Esophagus squamous epithelium (tissue), 5 donors: ENCODE measurements at regions not wholly inside any gene's neighbourhood (a gene's known extent, or its start where the extent isn't known, plus 50 kb on each side); places are given as distances from the start of the nearest gene placed in this dataset.
A peak's percentile ranks its signal among the peaks of the same experiment; 100 is the strongest.

Experiments
- DNase-seq: peaks from one replicate; lab custom pipeline; 2025; lab: John Stamatoyannopoulos, UW
- H3K27ac ChIP-seq, 4 donors: fragments of 200-600 bp; sonication (generic); one replicate each; pipeline ENCODE4 v1.5.1; 2016 to 2019; ENCODE audit warnings: mild to moderate bottlenecking in 1 of 4
- H3K27me3 ChIP-seq, 4 donors: fragments of 200-600 bp; sonication (generic); 1 replicate in 3 of 4; 2 replicates in 1 of 4; pipeline versions ENCODE4 v1.5.1 to v1.6.0; 2017 to 2021; ENCODE audit warnings: antibody characterized with exemption in 1 of 4
- H3K36me3 ChIP-seq, 3 donors: fragments of 200-600 bp; sonication (generic); one replicate each; pipeline ENCODE4 v1.5.1; 2016 to 2019
- H3K4me1 ChIP-seq, 3 donors: fragments of 200-600 bp; sonication (generic); one replicate each; pipeline ENCODE4 v1.5.1; 2017 to 2019
- H3K4me3 ChIP-seq, 4 donors: fragments of 200-600 bp; sonication (generic); 1 replicate in 3 of 4; 2 replicates in 1 of 4; pipeline ENCODE4 v1.5.1; 2016 to 2019; ENCODE audit warnings: mild to moderate bottlenecking in 2 of 4, moderate library complexity in 1 of 4
- H3K9me3 ChIP-seq, 3 donors: fragments of 200-600 bp; sonication (generic); one replicate each; pipeline ENCODE4 v1.5.1; 2016 to 2019
- POLR2A ChIP-seq, 4 donors: fragments of 450-650 bp; IDR thresholded peaks; one replicate each; pipeline ENCODE4 v1.6.1; 2017; ENCODE audit warnings: antibody characterized with exemption in 4 of 4, mild to moderate bottlenecking in 4 of 4, moderate library complexity in 3 of 4
- WGBS, 2 donors: methylation state at CpG; one replicate each; pipeline ENCODE4 v1.1.5; 2018; 5-methylcytosine and 5-hydroxymethylcytosine counted together
- intact Hi-C: fragments of 100-400 bp; cut with DNase I; formaldehyde crosslinking; loops from one replicate; pipeline ENCODE4 v1.15.0; 2022
- TF ChIP-seq, protein P1 (sequence below), 6 experiments: fragments of 450-650 bp in 4 of 6; fragments of 200-600 bp in 2 of 6; sonication (generic) in 2 of 6; IDR thresholded peaks; one replicate each; pipeline ENCODE4 v1.5.1; 2016 to 2019; ENCODE audit warnings: antibody characterized with exemption in 6 of 6, mild to moderate bottlenecking in 4 of 6, moderate library complexity in 4 of 6
- donor health status: DM: yes; HTN: yes; CAD: no.

DNA sequence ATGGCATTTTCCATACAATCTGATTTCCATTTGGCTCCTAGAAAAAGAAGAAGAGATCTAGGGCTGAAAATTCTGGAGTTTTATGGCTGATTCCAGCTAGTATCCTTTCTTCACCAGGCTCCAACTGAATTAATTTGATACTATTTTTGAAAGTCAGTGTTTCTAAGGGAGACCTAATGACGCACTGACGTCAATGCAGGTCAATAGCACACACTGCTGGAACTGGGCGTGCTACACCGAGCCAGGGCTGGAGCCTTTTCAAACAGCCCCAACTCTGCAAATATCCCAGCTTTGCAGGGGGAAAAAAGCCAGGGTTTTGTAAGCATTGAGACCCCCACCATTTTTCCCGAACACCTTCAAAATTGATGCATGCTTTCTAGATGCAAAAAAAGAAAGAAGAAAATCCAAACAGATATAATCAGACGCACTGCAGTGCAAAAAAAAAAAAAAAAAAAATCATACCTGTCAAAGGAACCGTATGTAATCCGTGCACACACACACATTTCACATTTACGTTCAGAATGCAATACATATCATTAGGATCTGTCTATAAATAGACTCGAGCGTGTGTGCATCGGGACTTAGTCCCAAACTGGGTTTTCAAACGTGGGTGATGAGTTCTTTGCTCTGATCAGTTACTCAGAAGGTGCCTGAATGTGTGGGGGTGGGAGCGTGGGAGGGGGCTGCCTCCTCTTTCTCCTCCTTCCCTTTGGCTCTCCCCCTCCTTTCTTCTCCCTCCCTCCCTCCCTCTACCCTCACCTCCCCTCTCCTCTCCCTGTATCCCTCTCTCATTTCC, 124.5 kb upstream of the HSD17B12 start:
- H3K9me3 ChIP-seq: no peaks in the 10 kb centered on the region
- no peak overlapping the region for H3K27ac ChIP-seq
- no peak for DNase-seq
- H3K4me3 ChIP-seq: no peak overlapping the region
- intact Hi-C loops: no loop called here
- 2 to 7% methylated on average over 14 of the region's 14 CpGs for WGBS, 2 donors
- TF ChIP-seq POLR2A (IDR thresholded peaks at IDR 0.05): no peak
- TF ChIP-seq, protein P1, sequence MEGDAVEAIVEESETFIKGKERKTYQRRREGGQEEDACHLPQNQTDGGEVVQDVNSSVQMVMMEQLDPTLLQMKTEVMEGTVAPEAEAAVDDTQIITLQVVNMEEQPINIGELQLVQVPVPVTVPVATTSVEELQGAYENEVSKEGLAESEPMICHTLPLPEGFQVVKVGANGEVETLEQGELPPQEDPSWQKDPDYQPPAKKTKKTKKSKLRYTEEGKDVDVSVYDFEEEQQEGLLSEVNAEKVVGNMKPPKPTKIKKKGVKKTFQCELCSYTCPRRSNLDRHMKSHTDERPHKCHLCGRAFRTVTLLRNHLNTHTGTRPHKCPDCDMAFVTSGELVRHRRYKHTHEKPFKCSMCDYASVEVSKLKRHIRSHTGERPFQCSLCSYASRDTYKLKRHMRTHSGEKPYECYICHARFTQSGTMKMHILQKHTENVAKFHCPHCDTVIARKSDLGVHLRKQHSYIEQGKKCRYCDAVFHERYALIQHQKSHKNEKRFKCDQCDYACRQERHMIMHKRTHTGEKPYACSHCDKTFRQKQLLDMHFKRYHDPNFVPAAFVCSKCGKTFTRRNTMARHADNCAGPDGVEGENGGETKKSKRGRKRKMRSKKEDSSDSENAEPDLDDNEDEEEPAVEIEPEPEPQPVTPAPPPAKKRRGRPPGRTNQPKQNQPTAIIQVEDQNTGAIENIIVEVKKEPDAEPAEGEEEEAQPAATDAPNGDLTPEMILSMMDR (IDR thresholded peaks at IDR 0.05): no peak
- peaks cover 0 to 25% (median 0%) of the 10 kb centered on the region in 3 donors for H3K4me1 ChIP-seq
- H3K36me3 ChIP-seq: no peaks in the 10 kb centered on the region
- peaks cover 0 to 96% (median 2%) of the 10 kb centered on the region in 4 donors for H3K27me3 ChIP-seq

DNA sequence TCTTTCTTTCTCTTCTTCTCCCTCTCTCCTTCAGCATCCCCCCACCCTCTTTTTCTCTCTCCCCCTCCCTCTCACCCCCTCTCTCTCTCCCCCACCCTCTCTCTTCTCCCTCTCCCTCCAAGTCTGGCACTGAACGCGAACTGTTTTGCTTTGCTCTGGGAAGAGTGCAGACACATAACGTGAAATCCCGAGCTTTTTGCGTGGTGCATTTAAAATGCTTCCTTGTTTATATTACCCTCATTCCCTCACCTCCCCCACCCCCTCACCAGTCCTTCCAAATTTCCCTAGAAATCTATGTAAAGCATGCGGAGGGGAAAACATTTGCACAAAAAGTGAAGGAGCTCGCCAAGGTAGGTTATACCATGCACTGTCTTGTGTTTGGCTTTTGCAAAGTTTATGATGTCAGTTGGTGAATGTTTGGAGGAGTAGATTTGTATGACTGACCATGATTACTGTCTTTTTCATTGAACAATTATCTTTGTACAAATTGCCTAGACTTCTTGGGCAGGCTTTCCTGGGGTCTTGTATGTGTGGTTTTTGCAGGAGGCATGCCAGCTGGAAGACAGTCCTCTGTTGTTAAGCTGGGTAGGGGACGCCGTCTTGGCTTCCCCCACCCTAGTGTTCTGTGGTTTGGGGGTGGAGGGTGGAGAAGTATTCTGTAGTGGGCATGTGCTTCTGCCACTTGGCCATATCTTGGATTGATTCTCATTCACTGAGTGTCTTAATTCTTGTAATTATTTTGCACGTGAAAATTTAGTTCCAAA, 123.7 kb upstream of the HSD17B12 start:
- H3K9me3 ChIP-seq: no peaks in the 10 kb centered on the region
- H3K36me3 ChIP-seq: no peaks in the 10 kb centered on the region
- DNase-seq: no peak
- WGBS, 2 donors: 4 to 5% methylated on average over 10 of the region's 10 CpGs
- no peak overlapping the region for H3K4me3 ChIP-seq
- peaks cover 0 to 96% (median 2%) of the 10 kb centered on the region in 4 donors for H3K27me3 ChIP-seq
- intact Hi-C loops: no loop called here
- peaks cover 0 to 25% (median 0%) of the 10 kb centered on the region in 3 donors for H3K4me1 ChIP-seq
- no peak for TF ChIP-seq POLR2A (IDR thresholded peaks at IDR 0.05)
- TF ChIP-seq, protein P1 (IDR thresholded peaks at IDR 0.05): no peak
- no peak overlapping the region for H3K27ac ChIP-seq

DNA sequence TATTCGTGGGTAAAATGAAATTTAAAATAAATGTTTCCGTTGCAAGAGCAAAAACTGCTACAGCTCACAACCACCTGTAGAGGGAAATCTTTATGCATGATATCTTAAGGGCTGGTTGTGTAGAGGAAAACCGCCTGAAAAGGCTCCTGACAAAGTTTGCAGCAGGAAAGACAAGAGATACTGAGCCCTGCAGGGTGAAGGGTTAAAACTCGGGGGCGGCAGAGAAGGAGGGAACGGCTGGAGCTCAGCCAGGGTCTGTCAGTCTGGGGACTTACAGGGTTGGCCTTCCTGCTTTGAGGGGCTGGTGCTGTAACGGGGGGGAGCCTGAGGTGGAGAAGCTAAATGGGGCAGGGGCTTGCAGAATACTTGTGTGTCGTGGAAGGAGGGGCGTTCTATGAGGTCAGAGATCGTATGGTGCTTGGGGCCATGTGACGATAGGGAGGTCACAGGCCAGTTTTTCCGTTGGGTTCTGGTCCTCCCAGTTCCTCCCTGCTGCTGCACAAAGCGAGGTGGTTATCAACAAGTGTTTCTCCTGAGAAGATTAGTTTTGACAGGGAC, 122.9 kb upstream of the HSD17B12 start:
- intact Hi-C loops: no loop called here
- Histone ChIP-seq H3K27me3 (peaks cover 0 to 93% (median 2%) of the 10 kb centered on the region in 4 donors), H3K4me1 (peaks cover 0 to 25% (median 0%) of the 10 kb centered on the region in 3 donors), H3K9me3 (no peaks in the 10 kb centered on the region), H3K4me3 (no peak overlapping the region), H3K36me3 (no peaks in the 10 kb centered on the region), H3K27ac (no peak overlapping the region)
- 2 to 7% methylated on average over 12 to 13 of the region's 13 CpGs for WGBS, 2 donors
- DNase-seq: no peak
- TF ChIP-seq, protein P1 (IDR thresholded peaks at IDR 0.05): peak in 1 of 6 experiments; percentile 6
- no peak for TF ChIP-seq POLR2A (IDR thresholded peaks at IDR 0.05)

DNA sequence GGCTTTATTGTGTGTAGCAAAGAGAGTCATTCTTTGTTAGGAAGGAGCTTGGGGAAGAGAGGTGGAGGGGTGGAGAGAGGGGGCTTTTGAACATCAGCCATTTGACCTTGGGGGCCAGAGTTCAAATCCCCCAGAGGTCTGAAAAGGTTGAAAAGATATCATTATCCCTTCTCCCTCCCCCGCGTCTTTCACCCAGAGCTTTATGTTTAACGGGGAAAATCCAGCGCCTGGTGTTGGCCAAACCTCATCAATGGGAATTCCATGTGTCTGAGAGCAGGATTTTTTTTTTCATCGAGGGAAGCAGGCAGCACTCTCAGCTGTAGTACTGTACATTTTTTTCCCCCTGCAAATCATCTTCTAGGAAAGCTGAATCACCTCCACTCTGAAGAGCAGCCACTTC, 122.4 kb upstream of the HSD17B12 start:
- H3K4me1 ChIP-seq: peaks cover 0 to 25% (median 0%) of the 10 kb centered on the region in 3 donors
- intact Hi-C loops: no loop called here
- H3K27ac ChIP-seq: no peak overlapping the region
- no peak for TF ChIP-seq POLR2A (IDR thresholded peaks at IDR 0.05)
- TF ChIP-seq, protein P1 (IDR thresholded peaks at IDR 0.05): no peak
- WGBS, 2 donors: 0 to 9% methylated on average over 5 of the region's 5 CpGs
- H3K9me3 ChIP-seq: no peaks in the 10 kb centered on the region
- peaks cover 0 to 93% (median 2%) of the 10 kb centered on the region in 4 donors for H3K27me3 ChIP-seq
- no peak overlapping the region for H3K4me3 ChIP-seq
- no peaks in the 10 kb centered on the region for H3K36me3 ChIP-seq
- DNase-seq: no peak
